OCI-LY1 (cell line): ENCODE measurements at regions not wholly inside any gene's neighbourhood (a gene's known extent, or its start where the extent isn't known, plus 50 kb on each side); places are given as distances from the start of the nearest gene placed in this dataset.

Experiments
- H2AFZ ChIP-seq: fragments of 200-600 bp; sonication (generic), shearing (Covaris generic); 2 replicates; pipeline ENCODE4 v1.6.0; 2014; ENCODE audit warnings: antibody characterized with exemption, mild to moderate bottlenecking, low read length
- H3F3A ChIP-seq: fragments of 200-600 bp; sonication (generic), shearing (Covaris generic); 2 replicates; pipeline ENCODE4 v1.6.0; 2014; ENCODE audit warnings: mild to moderate bottlenecking, antibody characterized with exemption, low read length, moderate library complexity; ENCODE audit not compliant: insufficient read depth
- H3K27ac ChIP-seq: fragments of 200-600 bp; sonication (generic); 2 replicates; pipeline ENCODE4 v1.5.1; 2014; ENCODE audit warnings: low read length, mixed run types, mild to moderate bottlenecking, low read depth; ENCODE audit not compliant: poor library complexity, severe bottlenecking
- H3K27me3 ChIP-seq: fragments of 200-600 bp; sonication (generic); 2 replicates; pipeline ENCODE4 v1.6.0; 2014; ENCODE audit warnings: antibody characterized with exemption, mild to moderate bottlenecking, low read length, moderate library complexity; ENCODE audit not compliant: insufficient read depth
- H3K36me3 ChIP-seq: fragments of 200-600 bp; sonication (generic); 2 replicates; pipeline ENCODE4 v1.6.1; 2014; ENCODE audit warnings: mild to moderate bottlenecking, antibody characterized with exemption, low read length, moderate library complexity, mixed read lengths; ENCODE audit not compliant: insufficient read depth
- H3K4me1 ChIP-seq: fragments of 200-600 bp; sonication (generic); 2 replicates; pipeline ENCODE4 v1.5.1; 2014; ENCODE audit warnings: mild to moderate bottlenecking, low read length, moderate library complexity; ENCODE audit not compliant: insufficient read depth, severe bottlenecking
- H3K4me2 ChIP-seq: fragments of 200-600 bp; sonication (generic), shearing (Covaris generic); 2 replicates; pipeline ENCODE4 v1.6.1; 2014; ENCODE audit warnings: low read length
- H3K4me3 ChIP-seq: fragments of 200-600 bp; sonication (generic); 2 replicates; pipeline ENCODE4 v1.5.1; 2014; ENCODE audit warnings: low read length, low read depth, mild to moderate bottlenecking, mixed read lengths; ENCODE audit not compliant: poor library complexity, severe bottlenecking
- H3K79me2 ChIP-seq: fragments of 200-600 bp; shearing (Covaris generic); 2 replicates; pipeline ENCODE4 v1.6.1; 2016; ENCODE audit warnings: mixed run types, low read length, mixed read lengths; ENCODE audit not compliant: insufficient read depth
- H3K9ac ChIP-seq: fragments of 200-600 bp; sonication (generic), shearing (Covaris generic); 2 replicates; pipeline ENCODE4 v1.6.1; 2014; ENCODE audit warnings: mild to moderate bottlenecking, low read length, mixed read lengths
- H3K9me2 ChIP-seq: fragments of 200-600 bp; sonication (generic), shearing (Covaris generic); 2 replicates; pipeline ENCODE4 v1.6.1; 2014; ENCODE audit warnings: low read depth, mild to moderate bottlenecking, low read length, mixed read lengths
- H3K9me3 ChIP-seq: fragments of 200-600 bp; shearing (Covaris generic); 2 replicates; pipeline ENCODE4 v1.6.1; 2014; ENCODE audit warnings: low read length, mixed read lengths
- H4K20me1 ChIP-seq: fragments of 200-600 bp; sonication (generic), shearing (Covaris generic); 2 replicates; pipeline ENCODE4 v1.6.0; 2016; ENCODE audit warnings: mild to moderate bottlenecking, low read length; ENCODE audit not compliant: insufficient read depth
- EZH2 ChIP-seq: fragments of 200-600 bp; sonication (generic), shearing (Covaris generic); IDR thresholded peaks from 2 replicates; pipeline ENCODE4 v1.8.0; 2017; ENCODE audit warnings: borderline replicate concordance, mixed run types, mild to moderate bottlenecking, antibody characterized with exemption, low read length, moderate library complexity, mixed read lengths
- TF ChIP-seq, protein P1 (sequence below): fragments of 200-600 bp; sonication (generic), shearing (Covaris generic); IDR thresholded peaks from 2 replicates; pipeline ENCODE4 v1.5.1; 2017; ENCODE audit warnings: mild to moderate bottlenecking, antibody characterized with exemption, low read length, moderate library complexity, mixed read lengths

DNA sequence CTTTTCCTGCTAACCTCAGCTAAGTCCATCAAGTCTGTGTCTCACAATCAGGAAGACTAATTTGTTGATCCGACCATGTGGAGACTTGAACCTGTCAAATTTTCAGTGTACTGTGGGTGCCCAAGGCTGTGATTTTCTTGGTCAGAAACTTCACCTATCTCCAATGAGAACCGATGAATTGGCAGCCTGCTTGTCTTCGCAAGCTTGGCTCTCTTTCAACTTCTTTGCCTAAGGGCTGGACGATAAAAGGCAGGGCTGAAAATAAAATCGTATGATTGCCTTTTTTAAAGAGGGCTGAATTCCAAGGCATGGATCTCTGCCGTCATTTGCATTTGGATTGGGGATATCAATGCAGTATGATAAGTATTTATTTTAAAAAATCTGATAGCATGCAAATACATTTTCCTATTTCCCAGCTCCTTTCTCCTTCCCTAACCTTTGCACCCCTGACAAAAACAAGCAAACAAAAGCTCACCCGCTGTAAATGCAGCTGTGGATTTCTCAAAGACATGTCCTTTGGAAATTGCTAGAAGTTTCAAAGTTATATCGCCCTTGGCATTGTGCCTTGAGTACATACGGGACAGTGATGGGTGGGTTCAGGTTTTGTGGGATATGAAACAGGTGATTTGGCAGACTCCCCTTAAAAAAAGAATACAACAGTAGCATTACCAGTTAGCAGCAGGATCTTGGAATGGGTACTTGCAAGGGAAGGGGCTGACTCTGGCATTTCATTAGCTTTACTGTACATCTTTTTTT lies 80.6 kb downstream of the NPTX2 start:
- H3K4me1 ChIP-seq, result peaks cover 41% of the 10 kb centered on the region

DNA sequence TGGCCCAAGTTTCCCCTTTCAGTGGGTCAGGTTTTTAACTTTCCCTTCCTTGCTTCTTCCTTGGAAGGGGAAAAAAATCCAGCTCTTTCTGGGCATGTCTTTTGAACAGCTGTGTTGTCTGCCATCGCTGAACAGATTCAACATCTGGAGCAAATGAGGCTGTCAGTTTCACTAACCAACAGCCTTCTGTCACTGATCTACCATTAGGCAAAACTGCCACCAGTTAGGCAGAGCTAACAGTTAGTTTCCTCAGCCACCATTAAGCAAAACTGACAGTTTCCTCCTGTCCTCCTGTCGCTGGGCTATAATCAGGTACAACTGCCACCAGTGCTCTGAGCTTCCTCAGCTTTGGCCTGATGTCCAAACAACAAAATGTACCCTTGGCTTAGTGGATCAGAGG lies 81.9 kb downstream of the NPTX2 start:
- H3F3A ChIP-seq, result no peaks in the 10 kb centered on the region
- peak overlapping the region; percentile 81 for H3K27ac ChIP-seq
- no peak overlapping the region for H3K4me3 ChIP-seq
- no peaks in the 10 kb centered on the region for H3K9me2 ChIP-seq
- peak overlapping the region; percentile 25; the same call in 1 of the 2 replicates for H3K9ac ChIP-seq
- H4K20me1 ChIP-seq, result no peaks in the 10 kb centered on the region
- H3K4me2 ChIP-seq, result peak overlapping the region; percentile 47
- no peak overlapping the region for H2AFZ ChIP-seq
- no peaks in the 10 kb centered on the region for H3K27me3 ChIP-seq
- H3K9me3 ChIP-seq, result peaks cover 16% of the 10 kb centered on the region
- peaks cover 54% of the 10 kb centered on the region for H3K4me1 ChIP-seq
- no peaks in the 10 kb centered on the region; the same call in 1 of the 2 replicates for H3K36me3 ChIP-seq
- TF ChIP-seq, protein P1, sequence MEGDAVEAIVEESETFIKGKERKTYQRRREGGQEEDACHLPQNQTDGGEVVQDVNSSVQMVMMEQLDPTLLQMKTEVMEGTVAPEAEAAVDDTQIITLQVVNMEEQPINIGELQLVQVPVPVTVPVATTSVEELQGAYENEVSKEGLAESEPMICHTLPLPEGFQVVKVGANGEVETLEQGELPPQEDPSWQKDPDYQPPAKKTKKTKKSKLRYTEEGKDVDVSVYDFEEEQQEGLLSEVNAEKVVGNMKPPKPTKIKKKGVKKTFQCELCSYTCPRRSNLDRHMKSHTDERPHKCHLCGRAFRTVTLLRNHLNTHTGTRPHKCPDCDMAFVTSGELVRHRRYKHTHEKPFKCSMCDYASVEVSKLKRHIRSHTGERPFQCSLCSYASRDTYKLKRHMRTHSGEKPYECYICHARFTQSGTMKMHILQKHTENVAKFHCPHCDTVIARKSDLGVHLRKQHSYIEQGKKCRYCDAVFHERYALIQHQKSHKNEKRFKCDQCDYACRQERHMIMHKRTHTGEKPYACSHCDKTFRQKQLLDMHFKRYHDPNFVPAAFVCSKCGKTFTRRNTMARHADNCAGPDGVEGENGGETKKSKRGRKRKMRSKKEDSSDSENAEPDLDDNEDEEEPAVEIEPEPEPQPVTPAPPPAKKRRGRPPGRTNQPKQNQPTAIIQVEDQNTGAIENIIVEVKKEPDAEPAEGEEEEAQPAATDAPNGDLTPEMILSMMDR, result no peak
- TF ChIP-seq EZH2, result no peak
- no peaks in the 10 kb centered on the region for H3K79me2 ChIP-seq

More for the DNA sequence above, 80.6 kb downstream of the NPTX2 start:
- Histone ChIP-seq H3K4me3 (no peak overlapping the region), H3K4me2 (no peak overlapping the region), H3K9ac (no peak overlapping the region), H3K36me3 (no peaks in the 10 kb centered on the region; the same call in 1 of the 2 replicates), H2AFZ (no peak overlapping the region), H4K20me1 (no peaks in the 10 kb centered on the region), H3K79me2 (no peaks in the 10 kb centered on the region), H3K9me3 (peaks cover 24% of the 10 kb centered on the region), H3K9me2 (no peaks in the 10 kb centered on the region), H3K27ac (no peak overlapping the region), H3K27me3 (no peaks in the 10 kb centered on the region), H3F3A (no peaks in the 10 kb centered on the region)
- TF ChIP-seq, protein P1, result no peak
- TF ChIP-seq EZH2, result no peak

DNA sequence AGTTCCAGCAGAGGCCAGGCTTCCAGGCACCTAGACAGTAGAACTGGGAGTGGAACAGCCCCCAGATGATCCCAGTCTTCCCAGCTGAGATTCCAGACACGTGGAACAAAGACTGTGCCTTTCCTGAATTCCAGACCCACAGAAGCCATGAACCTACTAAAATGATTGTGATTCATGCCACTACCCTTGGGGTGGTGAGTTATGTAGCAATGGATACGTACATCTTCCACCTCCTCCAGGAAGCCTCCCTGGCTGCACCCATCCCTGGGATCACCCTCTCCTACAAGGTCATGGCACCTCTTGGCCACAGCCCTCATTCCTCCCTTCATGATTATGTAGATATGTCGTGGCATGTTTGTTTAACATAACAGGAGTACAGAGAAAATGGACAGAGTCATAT lies 83.4 kb downstream of the NPTX2 start:
- no peaks in the 10 kb centered on the region for H4K20me1 ChIP-seq
- peak overlapping the region; percentile 81 for H3K27ac ChIP-seq
- no peaks in the 10 kb centered on the region for H3F3A ChIP-seq
- no peak overlapping the region for H3K4me3 ChIP-seq
- H3K9ac ChIP-seq, result no peak overlapping the region
- H3K79me2 ChIP-seq, result no peaks in the 10 kb centered on the region
- H3K4me1 ChIP-seq, result peaks cover 59% of the 10 kb centered on the region
- TF ChIP-seq EZH2, result no peak
- TF ChIP-seq, protein P1, result no peak
- H2AFZ ChIP-seq, result no peak overlapping the region
- H3K9me3 ChIP-seq, result peaks cover 16% of the 10 kb centered on the region
- no peaks in the 10 kb centered on the region for H3K9me2 ChIP-seq
- H3K27me3 ChIP-seq, result no peaks in the 10 kb centered on the region
- H3K4me2 ChIP-seq, result no peak overlapping the region
- no peaks in the 10 kb centered on the region; the same call in 1 of the 2 replicates for H3K36me3 ChIP-seq
